AG10803 (cell line): ENCODE measurements at regions not wholly inside any gene's neighbourhood (a gene's known extent, or its start where the extent isn't known, plus 50 kb on each side); places are given as distances from the start of the nearest gene placed in this dataset.

Experiments
- DNase-seq: peaks from one replicate; pipeline ENCODE4 v3.0.0; 2010; ENCODE audit warnings: low read depth
- H3K4me3 ChIP-seq: 2 replicates; pipeline ENCODE4 v1.5.1; 2011; ENCODE audit warnings: mild to moderate bottlenecking, low read length, control low read depth
- CTCF ChIP-seq: conservative IDR thresholded peaks from 2 replicates; pipeline ENCODE4 v1.5.1; 2011; ENCODE audit warnings: mild to moderate bottlenecking, low read length, control low read depth, inconsistent platforms

GRCh38 chr4:4606321-4606720 is 64.5 kb upstream of the STX18 start:
- no peak for TF ChIP-seq CTCF
- peak; percentile 79 for DNase-seq
- no peak overlapping the region for H3K4me3 ChIP-seq

GRCh38 chr4:4605849-4606248 is 64.0 kb upstream of the STX18 start:
- no peak overlapping the region for H3K4me3 ChIP-seq
- TF ChIP-seq CTCF: no peak

GRCh38 chr4:4603592-4603991 is 61.7 kb upstream of the STX18 start:
- TF ChIP-seq CTCF: no peak
- no peak overlapping the region for H3K4me3 ChIP-seq
- DNase-seq: no peak

More at GRCh38 chr4:4605849-4606248, 64.0 kb upstream of the STX18 start:
- DNase-seq: no peak

- TF ChIP-seq CTCF: no peak
- no peak overlapping the region for H3K4me3 ChIP-seq
- DNase-seq: no peak
These were observed 61.2 kb upstream of the STX18 start for GRCh38 chr4:4603067-4603466.

- H3K4me3 ChIP-seq: no peak overlapping the region
- DNase-seq: no peak
- no peak for TF ChIP-seq CTCF
These were observed 60.6 kb upstream of the STX18 start for GRCh38 chr4:4602468-4602867.

GRCh38 chr4:4601803-4602369 is 60.0 kb upstream of the STX18 start:
- no peak overlapping the region for H3K4me3 ChIP-seq
- no peak for TF ChIP-seq CTCF
- no peak for DNase-seq

- no peak overlapping the region for H3K4me3 ChIP-seq
- no peak for DNase-seq
- no peak for TF ChIP-seq CTCF
These were observed 57.8 kb upstream of the STX18 start for GRCh38 chr4:4599481-4600275.
